ENCODE measurements at regions not wholly inside any gene's neighbourhood (a gene's known extent, or its start where the extent isn't known, plus 50 kb on each side); places are given as distances from the start of the nearest gene placed in this dataset.

DNA sequence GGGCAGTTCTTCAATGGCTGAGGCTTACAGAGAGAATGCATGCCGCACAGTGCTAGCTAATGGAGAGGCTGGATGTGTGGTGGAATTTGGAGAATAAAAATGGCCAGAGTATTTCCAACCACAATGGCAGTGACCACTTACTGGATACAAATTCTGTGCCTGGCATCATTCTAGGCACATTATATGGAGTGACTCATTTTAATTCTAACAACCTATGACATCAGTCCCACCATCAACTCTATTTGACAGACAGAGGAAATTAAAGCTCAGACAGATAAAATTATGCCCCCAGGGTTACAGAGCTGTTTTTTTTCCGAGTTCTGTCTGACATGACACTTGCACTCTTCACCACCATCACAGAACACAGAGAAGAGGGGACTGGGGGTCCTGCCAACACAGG, 105.6 kb upstream of the IL12B start:
- H3K4me3 ChIP-seq (ENCODE audit: low read length), result no peak overlapping the region
- TF ChIP-seq, protein P1, sequence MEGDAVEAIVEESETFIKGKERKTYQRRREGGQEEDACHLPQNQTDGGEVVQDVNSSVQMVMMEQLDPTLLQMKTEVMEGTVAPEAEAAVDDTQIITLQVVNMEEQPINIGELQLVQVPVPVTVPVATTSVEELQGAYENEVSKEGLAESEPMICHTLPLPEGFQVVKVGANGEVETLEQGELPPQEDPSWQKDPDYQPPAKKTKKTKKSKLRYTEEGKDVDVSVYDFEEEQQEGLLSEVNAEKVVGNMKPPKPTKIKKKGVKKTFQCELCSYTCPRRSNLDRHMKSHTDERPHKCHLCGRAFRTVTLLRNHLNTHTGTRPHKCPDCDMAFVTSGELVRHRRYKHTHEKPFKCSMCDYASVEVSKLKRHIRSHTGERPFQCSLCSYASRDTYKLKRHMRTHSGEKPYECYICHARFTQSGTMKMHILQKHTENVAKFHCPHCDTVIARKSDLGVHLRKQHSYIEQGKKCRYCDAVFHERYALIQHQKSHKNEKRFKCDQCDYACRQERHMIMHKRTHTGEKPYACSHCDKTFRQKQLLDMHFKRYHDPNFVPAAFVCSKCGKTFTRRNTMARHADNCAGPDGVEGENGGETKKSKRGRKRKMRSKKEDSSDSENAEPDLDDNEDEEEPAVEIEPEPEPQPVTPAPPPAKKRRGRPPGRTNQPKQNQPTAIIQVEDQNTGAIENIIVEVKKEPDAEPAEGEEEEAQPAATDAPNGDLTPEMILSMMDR (conservative IDR thresholded peaks at IDR 0.05; ENCODE audit: low read length), result no peak
- DNase-seq (ENCODE audit: low read depth), result no peak

DNA sequence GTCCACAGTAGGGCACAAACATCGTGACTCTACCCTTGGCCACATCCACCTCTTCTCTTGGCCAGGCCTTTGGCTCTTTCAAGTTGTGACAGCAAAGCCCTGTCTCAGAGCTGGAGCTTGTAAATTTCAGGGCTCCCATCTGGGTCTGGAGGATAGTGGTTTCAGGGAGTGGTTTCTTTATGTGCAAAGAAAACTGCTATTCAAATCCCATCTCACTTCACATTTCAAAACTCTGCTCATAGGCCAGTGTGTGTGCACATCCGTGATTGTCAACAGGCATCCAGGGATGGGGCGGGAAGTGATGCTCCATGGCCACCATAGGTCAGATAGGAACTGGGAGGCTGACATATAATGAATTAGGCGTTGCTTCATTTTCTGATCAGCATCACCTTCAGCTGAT, 107.8 kb upstream of the IL12B start:
- DNase-seq (ENCODE audit: low read depth), result no peak
- no peak overlapping the region for H3K4me3 ChIP-seq (ENCODE audit: low read length)
- TF ChIP-seq, protein P1 (conservative IDR thresholded peaks at IDR 0.05; ENCODE audit: low read length), result no peak

DNA sequence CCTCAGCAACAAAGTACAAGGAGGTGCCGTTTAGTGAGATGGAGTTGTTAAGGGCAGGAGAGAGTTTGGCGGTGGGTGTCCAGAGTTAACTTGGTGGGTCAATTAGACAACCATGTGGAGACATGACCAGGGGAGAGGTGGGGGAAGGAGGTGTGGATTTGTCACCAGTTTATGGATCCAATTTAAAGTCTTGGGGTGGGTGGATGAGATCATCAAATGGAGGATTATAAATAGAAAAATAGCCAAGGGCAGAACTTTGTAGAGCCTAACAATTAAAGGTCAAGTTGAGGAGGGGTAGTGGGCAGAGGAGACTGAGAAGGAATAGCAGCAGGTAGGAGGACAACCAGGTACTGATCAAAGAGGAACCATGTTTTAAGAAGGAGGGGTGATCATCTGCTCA, 108.7 kb upstream of the IL12B start:
- no peak overlapping the region for H3K4me3 ChIP-seq (ENCODE audit: low read length)
- no peak for DNase-seq (ENCODE audit: low read depth)
- TF ChIP-seq, protein P1 (conservative IDR thresholded peaks at IDR 0.05; ENCODE audit: low read length), result no peak

DNA sequence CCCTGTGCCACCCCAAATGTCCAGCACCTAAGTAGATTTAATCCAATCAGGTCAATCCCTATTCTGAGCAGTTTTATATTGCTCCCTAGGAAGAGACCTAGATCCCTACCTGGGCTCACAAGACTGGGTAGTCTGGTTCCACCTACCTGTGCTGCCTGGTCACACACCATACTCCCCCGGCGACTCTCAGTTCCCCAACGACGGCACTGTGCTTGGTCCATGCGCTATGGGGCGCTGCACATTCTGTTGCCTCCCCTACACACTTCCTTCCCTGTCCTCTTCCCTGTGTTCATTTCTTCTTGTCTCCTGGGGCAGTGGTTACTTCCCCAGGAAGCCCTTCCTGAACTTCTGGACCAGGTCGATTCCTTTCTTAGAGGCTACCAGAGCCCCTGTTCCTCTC, 109.9 kb upstream of the IL12B start:
- no peak overlapping the region for H3K4me3 ChIP-seq (ENCODE audit: low read length)
- TF ChIP-seq, protein P1 (conservative IDR thresholded peaks at IDR 0.05; ENCODE audit: low read length), result no peak
- DNase-seq (ENCODE audit: low read depth), result no peak

DNA sequence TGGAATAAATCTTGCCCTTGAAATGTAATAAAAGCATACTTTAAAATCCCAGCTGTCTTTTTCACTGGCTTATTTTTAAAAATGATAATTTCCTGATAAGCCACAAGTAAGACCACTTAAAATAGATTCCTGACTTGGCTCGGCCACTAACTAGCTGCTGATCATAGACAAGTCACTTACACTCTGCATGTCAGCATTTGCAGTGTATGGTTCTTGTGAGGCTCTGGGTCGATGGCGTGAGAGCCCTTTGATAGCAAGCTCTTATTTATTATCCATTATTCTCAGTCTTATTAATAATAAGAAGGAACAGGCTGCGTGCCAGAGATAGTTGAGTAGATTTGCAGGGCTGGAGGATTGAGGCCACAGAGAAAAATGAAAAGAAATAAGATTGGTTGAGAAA, 110.7 kb upstream of the IL12B start:
- no peak for DNase-seq (ENCODE audit: low read depth)
- TF ChIP-seq, protein P1 (conservative IDR thresholded peaks at IDR 0.05; ENCODE audit: low read length), result no peak
- H3K4me3 ChIP-seq (ENCODE audit: low read length), result no peak overlapping the region

DNA sequence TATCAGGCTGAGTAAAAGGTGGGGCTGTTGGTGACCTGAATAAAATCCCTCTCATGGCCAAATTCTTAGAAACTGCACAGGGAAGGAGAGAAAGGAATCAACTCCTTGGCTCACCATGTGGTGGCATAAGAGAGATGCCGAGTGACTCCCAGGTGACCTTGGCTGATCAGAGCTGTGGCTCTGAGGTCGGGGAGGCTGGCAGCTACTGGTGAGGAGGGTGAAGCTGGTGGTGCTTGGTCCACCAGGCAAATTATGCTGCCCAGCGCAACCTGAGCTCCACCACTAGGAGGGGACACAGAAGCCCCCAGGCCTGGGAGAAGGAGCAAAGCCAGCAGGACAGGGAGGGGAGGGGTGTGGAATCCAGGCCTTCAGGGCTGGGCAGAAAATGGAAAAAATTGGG, 111.2 kb upstream of the IL12B start:
- TF ChIP-seq, protein P1 (conservative IDR thresholded peaks at IDR 0.05; ENCODE audit: low read length), result peak; percentile 23; the same call in 1 of the 2 replicates
- H3K4me3 ChIP-seq (ENCODE audit: low read length), result no peak overlapping the region
- no peak for DNase-seq (ENCODE audit: low read depth)

DNA sequence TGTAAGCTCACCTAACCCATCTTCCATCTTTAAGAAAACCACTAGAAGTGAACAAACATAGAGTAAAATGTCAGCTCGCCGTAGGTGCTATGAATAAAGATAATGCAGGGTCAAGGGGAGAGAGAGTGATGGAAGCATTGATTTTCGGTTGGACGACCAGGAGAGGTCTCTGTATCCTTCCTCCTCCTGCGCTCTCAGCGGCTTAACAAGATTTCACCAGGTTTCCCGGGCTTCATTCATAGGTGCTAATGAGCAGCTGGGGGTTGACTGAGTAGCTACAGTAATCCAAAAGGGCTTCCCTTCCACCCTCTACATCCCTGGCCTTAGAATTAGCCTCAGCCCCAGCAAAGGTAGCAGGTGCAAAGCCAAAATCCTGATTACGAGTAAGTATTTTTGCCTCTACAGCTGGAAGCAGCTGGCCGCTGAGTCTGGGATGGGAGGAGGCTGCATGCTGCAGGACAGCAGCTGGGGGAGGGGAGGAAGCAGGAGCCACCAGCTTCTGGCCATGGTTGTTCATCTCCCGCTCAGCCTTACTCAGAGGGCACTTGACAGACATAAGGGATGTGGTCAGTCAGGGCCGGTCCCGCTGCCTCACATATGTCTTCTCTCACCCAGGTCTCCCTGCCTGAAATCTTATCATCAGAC, 112.0 kb upstream of the IL12B start:
- DNase-seq (ENCODE audit: low read depth), result no peak
- TF ChIP-seq, protein P1 (conservative IDR thresholded peaks at IDR 0.05; ENCODE audit: low read length), result no peak

More for the DNA sequence above, 112.0 kb upstream of the IL12B start:
- no peak overlapping the region for H3K4me3 ChIP-seq (ENCODE audit: low read length)

Measured in AG10803 (cell line).